Lower lobe of right lung (tissue), 2 donors: ENCODE measurements at regions not wholly inside any gene's neighbourhood (a gene's known extent, or its start where the extent isn't known, plus 50 kb on each side); places are given as distances from the start of the nearest gene placed in this dataset.

Experiments
- ATAC-seq, 2 donors: fragments of 200-7000 bp; cut with Tn5 transposase; one replicate each; pipeline ENCODE4 v1.9.1; 2020 to 2022; ENCODE audit warnings: mild to moderate bottlenecking in 2 of 2, moderate library complexity in 2 of 2
- DNase-seq: peaks from one replicate; pipeline ENCODE4 v3.0.0-alpha.2; 2020
- H3K27ac ChIP-seq: fragments of 200-600 bp; one replicate; pipeline ENCODE4 v1.8.0; 2022
- H3K27me3 ChIP-seq: fragments of 200-600 bp; one replicate; pipeline ENCODE4 v1.8.0; 2022; ENCODE audit warnings: low read depth
- H3K36me3 ChIP-seq: fragments of 200-600 bp; one replicate; pipeline ENCODE4 v1.8.0; 2022; ENCODE audit warnings: mild to moderate bottlenecking
- H3K4me1 ChIP-seq: fragments of 200-600 bp; one replicate; pipeline ENCODE4 v1.8.0; 2022
- H3K4me3 ChIP-seq: fragments of 200-600 bp; one replicate; pipeline ENCODE4 v1.8.0; 2022; ENCODE audit warnings: mild to moderate bottlenecking
- H3K9me3 ChIP-seq: fragments of 200-600 bp; one replicate; pipeline ENCODE4 v1.8.0; 2022
- intact Hi-C: fragments of 100-400 bp; cut with DNase I; formaldehyde crosslinking; loops from one replicate; pipeline ENCODE4 v1.11.0; 2022
- TF ChIP-seq, protein P1 (sequence below): fragments of 200-600 bp; IDR thresholded peaks from one replicate; pipeline ENCODE4 v1.8.0; 2022; ENCODE audit warnings: antibody characterized with exemption, mild to moderate bottlenecking
- donor health status: DM: no; HTN: yes; CAD: no; lungs with severe emphysema.

DNA sequence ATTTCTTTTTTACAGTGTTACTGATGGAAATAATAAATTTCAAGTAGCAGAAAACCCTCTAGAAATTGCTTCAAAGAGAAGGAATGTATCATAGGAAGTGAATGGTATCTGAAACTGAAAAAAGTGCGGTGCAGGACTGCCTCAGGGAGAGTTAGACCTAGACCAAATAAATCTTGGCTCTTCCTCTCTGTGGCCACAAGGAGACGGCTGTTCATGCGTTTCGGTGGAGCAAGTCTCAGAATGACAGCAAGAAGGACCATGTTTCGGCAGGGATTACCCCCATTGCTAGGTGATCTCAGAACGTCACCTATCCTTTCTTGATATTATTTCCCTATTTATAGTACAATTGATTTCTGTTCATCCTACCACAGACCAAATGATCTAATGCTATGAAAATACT is 522.3 kb downstream of the SOX11 start:
- no peaks in the 10 kb centered on the region for H3K27me3 ChIP-seq
- no peaks in the 10 kb centered on the region for H3K9me3 ChIP-seq
- intact Hi-C loops = no loop called here
- H3K4me1 ChIP-seq = no peaks in the 10 kb centered on the region
- no peak overlapping the region for H3K4me3 ChIP-seq
- H3K27ac ChIP-seq = no peak overlapping the region
- TF ChIP-seq, protein P1, sequence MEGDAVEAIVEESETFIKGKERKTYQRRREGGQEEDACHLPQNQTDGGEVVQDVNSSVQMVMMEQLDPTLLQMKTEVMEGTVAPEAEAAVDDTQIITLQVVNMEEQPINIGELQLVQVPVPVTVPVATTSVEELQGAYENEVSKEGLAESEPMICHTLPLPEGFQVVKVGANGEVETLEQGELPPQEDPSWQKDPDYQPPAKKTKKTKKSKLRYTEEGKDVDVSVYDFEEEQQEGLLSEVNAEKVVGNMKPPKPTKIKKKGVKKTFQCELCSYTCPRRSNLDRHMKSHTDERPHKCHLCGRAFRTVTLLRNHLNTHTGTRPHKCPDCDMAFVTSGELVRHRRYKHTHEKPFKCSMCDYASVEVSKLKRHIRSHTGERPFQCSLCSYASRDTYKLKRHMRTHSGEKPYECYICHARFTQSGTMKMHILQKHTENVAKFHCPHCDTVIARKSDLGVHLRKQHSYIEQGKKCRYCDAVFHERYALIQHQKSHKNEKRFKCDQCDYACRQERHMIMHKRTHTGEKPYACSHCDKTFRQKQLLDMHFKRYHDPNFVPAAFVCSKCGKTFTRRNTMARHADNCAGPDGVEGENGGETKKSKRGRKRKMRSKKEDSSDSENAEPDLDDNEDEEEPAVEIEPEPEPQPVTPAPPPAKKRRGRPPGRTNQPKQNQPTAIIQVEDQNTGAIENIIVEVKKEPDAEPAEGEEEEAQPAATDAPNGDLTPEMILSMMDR = no peak
- DNase-seq = no peak
- no peaks in the 10 kb centered on the region for H3K36me3 ChIP-seq
- ATAC-seq = no peak

DNA sequence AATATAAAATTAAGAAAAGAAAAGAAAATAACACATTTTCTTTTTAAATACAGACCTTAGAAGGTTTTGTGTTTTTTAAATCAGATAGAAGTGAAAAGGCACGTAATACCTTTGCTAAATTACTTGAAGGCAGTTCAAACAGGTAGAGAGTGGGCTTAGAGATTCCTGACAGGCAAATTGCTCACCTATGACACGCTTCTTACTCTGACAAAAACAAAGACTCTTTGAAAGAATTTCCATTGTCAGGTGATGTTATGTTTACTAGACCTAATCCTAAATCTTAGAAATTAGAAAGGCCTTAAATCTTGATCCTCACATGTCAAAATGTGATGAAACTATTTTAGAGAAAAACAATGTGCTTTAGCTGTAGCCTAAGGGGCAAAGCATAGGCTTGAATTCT is 522.9 kb downstream of the SOX11 start:
- no peaks in the 10 kb centered on the region for H3K27me3 ChIP-seq
- H3K36me3 ChIP-seq = no peaks in the 10 kb centered on the region
- ATAC-seq (no peak), DNase-seq (no peak)
- intact Hi-C loops = no loop called here
- no peaks in the 10 kb centered on the region for H3K4me1 ChIP-seq
- TF ChIP-seq, protein P1 = no peak
- no peaks in the 10 kb centered on the region for H3K9me3 ChIP-seq
- H3K27ac ChIP-seq = no peak overlapping the region
- H3K4me3 ChIP-seq = no peak overlapping the region

DNA sequence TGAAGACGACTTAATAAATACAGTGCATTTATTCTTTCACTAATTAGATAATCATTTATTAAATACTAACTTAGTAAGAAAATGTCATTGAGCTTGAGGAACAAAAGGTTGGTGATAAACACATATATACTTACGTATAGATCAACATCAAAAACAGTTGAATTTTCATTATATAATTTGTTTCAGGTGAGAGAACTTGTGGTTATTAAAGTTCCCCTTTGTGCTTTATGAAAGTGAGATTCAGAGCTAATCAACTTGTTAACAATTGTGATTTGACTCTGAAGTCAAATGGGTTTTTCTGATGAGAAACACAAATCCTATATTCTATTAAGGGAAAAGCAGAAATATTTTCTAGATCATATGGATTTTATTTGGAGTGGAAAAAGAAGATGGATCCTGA is 524.0 kb downstream of the SOX11 start:
- Histone ChIP-seq H3K9me3 (no peaks in the 10 kb centered on the region), H3K4me3 (no peak overlapping the region), H3K27ac (no peak overlapping the region), H3K4me1 (no peaks in the 10 kb centered on the region), H3K27me3 (no peaks in the 10 kb centered on the region), H3K36me3 (no peaks in the 10 kb centered on the region)
- intact Hi-C loops = no loop called here
- ATAC-seq (no peak), DNase-seq (no peak)
- TF ChIP-seq, protein P1 = no peak

DNA sequence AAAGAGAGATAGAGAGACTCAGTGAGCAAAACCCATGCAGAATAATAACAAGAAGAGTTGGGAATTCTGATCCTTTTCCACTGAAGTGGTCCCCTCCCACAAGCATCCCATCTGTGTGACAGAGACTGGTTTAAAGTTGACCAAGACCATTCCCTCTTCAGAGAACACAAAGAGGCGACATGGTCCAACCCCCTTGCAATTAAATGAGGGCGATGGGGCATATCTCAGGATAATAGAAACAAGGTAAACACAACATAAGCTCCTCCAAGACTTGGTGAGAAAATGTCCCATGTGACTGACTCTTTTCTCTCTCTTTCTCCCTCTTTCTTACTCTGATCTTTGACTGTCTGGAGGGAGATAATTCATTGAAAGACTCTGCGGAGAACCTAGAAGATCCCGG is 526.7 kb downstream of the SOX11 start:
- H3K27ac ChIP-seq = no peak overlapping the region
- ATAC-seq (no peak), DNase-seq (no peak)
- no peaks in the 10 kb centered on the region for H3K4me1 ChIP-seq
- no peaks in the 10 kb centered on the region for H3K9me3 ChIP-seq
- TF ChIP-seq, protein P1 = no peak
- H3K27me3 ChIP-seq = no peaks in the 10 kb centered on the region
- no peak overlapping the region for H3K4me3 ChIP-seq
- intact Hi-C loops = no loop called here
- no peaks in the 10 kb centered on the region for H3K36me3 ChIP-seq

DNA sequence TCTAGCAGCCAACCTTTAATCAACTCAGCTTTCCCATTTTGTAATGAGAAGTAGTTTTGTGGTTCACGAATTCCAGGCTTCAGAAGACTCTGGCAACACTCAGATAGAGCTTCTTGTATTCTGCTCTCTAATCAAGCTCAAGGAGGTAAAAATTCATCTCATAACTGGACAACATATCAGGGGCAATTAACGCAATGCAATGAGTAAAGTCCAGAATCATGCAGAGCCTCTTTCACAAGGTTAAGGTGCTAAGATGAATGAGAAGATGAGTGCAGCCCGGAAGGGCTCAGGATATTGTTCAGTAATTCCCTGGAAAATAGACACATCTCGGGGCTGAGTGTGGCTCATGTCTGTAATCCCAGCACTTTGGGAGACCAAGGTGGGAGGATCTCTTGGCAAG is 527.7 kb downstream of the SOX11 start:
- Histone ChIP-seq H3K27ac (no peak overlapping the region), H3K27me3 (no peaks in the 10 kb centered on the region), H3K9me3 (no peaks in the 10 kb centered on the region), H3K4me1 (no peaks in the 10 kb centered on the region), H3K4me3 (no peak overlapping the region), H3K36me3 (no peaks in the 10 kb centered on the region)
- no peak for ATAC-seq
- TF ChIP-seq, protein P1 = no peak
- intact Hi-C loops = no loop called here
- DNase-seq = no peak

DNA sequence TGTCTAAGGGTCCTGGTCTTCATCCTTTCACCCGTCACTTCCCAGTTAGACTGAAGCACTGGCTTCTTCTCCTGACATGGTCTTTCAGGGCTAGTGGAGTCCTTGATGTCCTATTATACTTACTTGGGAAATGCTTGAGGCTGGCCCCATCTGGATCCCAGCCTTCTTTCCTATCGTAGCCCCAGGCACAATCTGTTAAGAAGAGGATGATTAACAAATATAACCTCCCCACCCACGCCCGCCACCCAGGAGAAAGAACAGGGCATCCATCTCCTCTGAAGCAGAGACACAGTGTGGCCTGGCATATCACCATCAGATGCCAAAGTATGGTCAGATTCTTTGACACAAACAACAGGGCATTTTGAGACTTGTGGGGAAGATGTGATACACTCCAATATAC is 530.1 kb downstream of the SOX11 start:
- intact Hi-C loops = no loop called here

More for the DNA sequence above, 530.1 kb downstream of the SOX11 start:
- no peak overlapping the region for H3K27ac ChIP-seq
- ATAC-seq (no peak), DNase-seq (no peak)
- H3K9me3 ChIP-seq = no peaks in the 10 kb centered on the region
- H3K36me3 ChIP-seq = no peaks in the 10 kb centered on the region
- H3K27me3 ChIP-seq = no peaks in the 10 kb centered on the region
- H3K4me1 ChIP-seq = no peaks in the 10 kb centered on the region
- H3K4me3 ChIP-seq = no peak overlapping the region
- TF ChIP-seq, protein P1 = no peak
